Stimulated activated naive CD8-positive, alpha-beta T cell treated with anti-CD3 and anti-CD28 coated beads, Interleukin-15, Interleukin-2, amounts not matched to agents 100 U/mL and 50 U/mL, for 24 hours (primary cell): ENCODE measurements at regions not wholly inside any gene's neighbourhood (a gene's known extent, or its start where the extent isn't known, plus 50 kb on each side); places are given as distances from the start of the nearest gene placed in this dataset.
"Not testable (repeated sequence)": the region's sequence is repeated elsewhere in the genome, so short reads cannot be mapped to it uniquely, and the experiment has no call there.

ENCODE experiments used
- ATAC-seq: fragments of 150-1000 bp; cut with Tn5 transposase; one replicate; pipeline ENCODE4 v1.10.0; 2021
- DNase-seq: peaks from one replicate; pipeline ENCODE4 v3.0.0; 2021

DNA sequence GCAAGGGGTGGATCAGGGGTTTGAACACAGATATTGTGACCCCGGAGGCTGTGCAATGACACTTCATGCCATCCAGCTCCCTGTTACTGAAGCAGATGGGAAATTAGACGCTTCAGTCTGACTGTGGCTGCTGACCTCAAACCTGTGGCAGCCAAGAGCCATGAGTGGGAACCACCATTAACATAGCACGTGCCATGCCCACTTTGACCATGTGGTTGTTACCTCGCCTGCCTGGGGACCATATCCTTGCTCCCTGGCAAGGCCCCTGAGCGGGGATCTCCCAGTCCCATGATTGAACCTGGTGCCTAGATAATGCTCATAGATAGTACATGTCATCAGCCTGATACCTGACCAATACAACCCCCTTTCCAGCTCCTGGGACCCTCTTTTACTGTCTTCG, 68.9 kb downstream of the CYP26B1 start:
- DNase-seq (no peak), ATAC-seq (no peak)

DNA sequence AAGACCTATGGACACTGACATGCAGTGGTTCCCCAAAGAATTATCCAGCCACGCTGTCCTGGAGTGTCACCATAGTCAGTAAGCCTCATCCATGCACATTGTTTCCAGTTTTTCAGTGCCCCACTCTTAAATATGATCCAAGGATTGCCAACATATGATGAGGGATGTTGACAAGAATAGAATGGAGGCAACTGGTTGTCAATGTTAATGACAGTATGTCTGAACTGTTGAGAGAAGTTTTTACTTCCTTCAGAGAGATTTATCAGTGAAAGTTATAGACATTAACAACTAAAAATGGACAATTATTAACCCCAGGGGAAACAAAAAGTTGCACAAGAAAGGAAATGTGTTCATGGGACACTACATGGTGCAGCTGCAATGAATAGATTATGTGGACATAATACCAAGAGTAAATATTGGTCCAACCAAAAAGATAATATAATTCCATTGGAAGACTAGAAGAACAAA, 69.9 kb downstream of the CYP26B1 start:
- no peak for ATAC-seq
- no peak for DNase-seq

DNA sequence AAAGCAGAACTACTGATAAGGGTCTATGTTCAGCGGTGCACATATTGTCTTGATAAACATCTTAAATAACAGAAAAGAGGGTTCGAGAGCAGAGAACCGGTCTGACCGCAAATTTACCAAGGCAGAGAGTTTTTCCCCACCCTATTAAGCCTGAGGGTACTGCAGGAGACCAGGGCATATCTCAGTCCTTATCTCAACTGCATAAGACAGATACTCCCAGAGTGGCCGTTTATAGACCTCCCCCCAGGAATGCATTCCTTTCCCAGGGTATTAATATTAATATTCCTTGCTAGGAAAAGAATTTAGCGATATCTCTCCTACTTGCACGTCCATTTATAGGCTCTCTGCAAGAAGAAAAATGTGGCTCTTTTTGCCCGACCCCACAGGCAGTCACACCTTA, 74.3 kb downstream of the CYP26B1 start:
- not testable (repeated sequence) for DNase-seq, ATAC-seq

DNA sequence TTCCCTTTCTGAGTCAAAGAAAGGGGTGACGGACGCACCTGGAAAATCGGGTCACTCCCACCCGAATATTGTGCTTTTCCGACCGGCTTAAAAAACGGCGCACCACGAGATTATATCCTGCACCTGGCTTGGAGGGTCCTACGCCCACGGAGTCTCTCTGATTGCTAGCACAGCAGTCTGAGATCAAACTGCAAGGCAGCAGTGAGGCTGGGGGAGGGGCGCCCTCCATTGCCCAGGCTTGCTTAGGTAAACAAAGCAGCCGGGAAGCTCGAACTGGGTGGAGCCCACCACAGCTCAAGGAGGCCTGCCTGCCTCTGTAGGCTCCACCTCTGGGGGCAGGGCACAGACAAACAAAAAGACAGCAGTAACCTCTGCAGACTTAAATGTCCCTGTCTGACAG, 83.5 kb downstream of the CYP26B1 start:
- ATAC-seq, DNase-seq: not testable (repeated sequence)

DNA sequence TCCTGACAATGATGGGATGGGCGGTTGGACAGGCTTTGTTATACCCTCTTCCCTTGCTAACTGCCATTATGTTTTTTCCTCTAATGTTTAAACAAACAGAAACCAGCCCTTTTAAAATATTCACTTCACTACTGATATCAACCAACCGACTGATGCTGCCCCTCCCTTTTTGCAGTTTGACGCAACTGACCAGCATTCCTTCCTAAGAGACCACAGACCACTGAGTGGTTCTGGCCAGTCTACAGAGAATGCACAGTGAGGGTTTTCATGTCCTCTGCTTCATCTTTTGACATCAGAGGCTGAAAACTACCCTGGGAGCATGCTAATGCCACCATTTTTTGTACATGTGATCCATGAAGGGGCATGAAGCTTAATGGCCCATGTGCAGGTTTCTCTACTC, 85.3 kb downstream of the CYP26B1 start:
- ATAC-seq, result no peak
- no peak for DNase-seq

DNA sequence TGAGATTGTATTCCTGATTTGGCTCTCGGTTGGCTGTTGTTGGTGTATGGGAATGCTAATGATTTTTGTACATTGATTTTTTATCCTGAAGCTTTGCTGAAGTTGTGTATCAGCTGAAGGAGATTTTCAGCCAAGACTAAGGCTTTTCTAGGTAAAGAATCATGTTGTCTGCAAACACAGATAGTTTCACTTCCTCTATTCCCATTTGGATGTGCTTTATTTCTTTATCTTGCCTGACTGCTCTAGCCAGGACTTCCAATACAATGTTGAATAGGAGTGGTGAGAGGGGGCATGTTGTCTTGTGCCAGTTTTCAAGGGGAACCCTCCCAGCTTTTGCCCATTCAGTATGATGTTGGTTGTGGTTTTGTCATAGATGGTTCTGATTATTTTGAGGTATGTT, 90.4 kb downstream of the CYP26B1 start:
- DNase-seq, result no peak
- ATAC-seq, result no peak

DNA sequence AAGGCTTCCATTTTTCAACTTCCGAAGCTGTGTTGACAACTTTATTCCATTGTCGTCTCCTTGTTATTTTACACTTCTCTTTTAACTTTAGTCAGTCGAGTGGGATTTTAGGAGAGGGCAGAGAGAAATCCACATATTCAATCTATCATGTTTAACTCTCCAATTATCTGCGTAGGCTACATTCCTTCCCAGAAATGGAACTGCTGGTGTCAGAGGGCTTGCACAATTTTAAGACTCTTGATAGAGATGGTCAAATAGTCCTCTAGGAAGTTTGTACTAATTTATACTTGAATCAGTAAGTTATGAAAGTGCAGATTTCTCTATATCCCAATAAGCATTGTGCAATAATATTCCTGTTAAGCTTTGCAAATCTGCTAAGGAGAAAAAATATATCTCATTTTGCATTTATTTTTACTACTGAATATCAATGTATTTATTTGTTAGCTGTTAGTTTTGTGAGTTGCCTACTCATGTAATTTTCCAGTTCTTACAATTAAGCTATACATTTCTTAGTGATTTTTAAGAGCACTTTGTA, 95.6 kb downstream of the CYP26B1 start:
- no peak for ATAC-seq
- no peak for DNase-seq

DNA sequence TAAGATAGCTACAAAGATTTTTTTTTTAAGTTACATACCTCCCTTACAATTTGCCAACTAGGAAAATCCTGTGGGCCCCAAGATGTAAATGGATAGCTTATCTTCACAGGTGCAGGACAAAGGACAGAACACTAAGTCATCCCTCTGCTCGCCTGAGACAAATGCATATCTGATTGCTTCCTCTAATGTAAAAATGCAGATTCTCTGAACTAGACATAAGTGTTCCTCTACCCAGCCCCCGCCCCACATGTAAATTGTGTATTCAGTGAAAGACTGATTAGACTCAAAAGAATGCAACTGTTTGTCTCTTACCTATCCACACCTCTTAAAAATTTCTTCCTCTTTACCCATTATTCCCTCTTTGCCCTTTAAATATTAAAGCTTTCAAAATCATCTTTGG, 96.5 kb downstream of the CYP26B1 start:
- ATAC-seq (no peak), DNase-seq (no peak)

DNA sequence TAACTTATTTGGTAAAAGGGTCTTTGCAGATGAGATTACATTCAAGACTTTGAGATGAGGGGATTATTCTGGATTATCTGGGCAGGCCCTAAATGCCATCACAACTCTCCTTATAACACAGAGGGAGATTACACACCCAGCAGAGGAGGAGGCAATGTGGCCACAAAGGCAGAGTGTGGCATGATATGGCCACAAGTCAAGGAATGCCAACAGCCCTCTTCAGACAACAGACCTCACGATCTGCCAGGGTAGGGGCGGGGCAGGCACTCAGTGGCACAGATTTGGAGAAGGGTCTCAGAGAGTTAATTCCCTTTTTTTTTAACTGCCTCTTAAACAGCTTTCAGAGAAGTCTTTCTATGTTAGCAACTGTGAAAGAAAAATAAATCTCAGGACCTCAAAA, 96.9 kb downstream of the CYP26B1 start:
- ATAC-seq (no peak), DNase-seq (no peak)

DNA sequence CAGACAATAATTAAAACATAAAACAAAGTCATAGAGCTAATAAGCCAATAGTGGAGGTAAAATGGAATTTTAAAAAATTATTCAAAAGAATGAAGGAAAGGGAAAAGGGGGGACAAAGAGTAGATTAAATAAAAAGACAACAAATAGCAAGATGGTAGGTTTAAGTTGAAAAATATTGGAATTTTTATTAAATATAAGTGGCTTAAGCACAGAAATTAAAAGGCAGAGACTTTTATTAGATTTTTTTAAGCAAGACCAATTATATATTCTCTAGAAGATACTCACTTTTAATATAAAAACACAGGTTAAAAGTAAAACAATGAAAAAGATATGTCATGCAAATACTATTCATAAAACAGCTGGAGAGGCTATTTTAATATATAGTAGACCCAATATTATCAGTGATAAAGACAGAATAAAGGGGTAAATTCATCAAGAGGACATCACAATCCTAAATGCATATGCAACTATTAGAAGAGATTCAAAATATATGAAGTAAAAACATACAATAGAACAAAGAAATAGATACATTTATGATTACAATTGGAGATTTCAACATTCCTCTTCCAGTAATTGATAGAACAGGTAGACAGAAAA, 98.7 kb downstream of the CYP26B1 start:
- ATAC-seq, result no peak
- DNase-seq, result no peak

DNA sequence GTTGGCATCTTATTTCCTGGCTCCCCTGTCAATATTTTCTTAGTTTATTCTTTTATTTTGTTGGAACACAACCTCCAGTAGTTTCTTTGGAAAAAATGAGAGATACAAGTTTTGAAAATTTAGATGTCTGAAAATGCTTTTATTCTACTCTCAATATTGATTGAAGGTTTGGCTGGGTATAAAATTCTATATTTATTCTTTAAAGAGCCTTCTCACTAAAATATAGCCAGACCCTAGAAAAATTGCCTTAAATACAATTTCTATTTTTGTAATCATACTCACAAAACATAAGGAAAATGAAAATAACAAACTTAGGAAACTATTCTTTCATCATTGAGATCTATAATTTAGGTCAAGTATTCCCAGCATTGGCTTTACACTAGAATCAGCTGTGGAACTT, 103.7 kb downstream of the CYP26B1 start:
- no peak for ATAC-seq
- DNase-seq, result no peak

DNA sequence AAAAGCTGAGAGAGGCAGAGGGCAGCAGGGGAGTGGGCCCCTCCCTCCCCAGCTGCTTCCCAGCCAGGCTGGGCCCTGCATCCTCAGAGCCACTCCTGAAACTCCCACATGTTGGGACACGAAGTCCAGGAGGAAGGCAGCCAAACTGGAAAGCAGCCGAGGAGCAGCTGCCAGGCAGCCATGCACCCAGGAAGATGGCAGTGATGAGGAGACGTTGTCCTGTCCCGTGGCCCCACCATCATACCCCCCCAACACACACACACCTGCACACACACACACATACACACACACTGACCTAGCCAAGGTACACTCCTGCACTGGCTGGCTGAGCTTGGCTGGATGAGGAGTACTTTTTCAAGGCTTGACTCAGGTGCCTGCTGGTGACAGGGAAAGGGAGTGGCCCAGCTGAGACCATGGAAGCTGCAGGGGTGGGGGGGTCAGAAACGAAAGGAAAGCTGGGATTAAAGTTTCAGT, 106.0 kb downstream of the CYP26B1 start:
- ATAC-seq (no peak), DNase-seq (no peak)

DNA sequence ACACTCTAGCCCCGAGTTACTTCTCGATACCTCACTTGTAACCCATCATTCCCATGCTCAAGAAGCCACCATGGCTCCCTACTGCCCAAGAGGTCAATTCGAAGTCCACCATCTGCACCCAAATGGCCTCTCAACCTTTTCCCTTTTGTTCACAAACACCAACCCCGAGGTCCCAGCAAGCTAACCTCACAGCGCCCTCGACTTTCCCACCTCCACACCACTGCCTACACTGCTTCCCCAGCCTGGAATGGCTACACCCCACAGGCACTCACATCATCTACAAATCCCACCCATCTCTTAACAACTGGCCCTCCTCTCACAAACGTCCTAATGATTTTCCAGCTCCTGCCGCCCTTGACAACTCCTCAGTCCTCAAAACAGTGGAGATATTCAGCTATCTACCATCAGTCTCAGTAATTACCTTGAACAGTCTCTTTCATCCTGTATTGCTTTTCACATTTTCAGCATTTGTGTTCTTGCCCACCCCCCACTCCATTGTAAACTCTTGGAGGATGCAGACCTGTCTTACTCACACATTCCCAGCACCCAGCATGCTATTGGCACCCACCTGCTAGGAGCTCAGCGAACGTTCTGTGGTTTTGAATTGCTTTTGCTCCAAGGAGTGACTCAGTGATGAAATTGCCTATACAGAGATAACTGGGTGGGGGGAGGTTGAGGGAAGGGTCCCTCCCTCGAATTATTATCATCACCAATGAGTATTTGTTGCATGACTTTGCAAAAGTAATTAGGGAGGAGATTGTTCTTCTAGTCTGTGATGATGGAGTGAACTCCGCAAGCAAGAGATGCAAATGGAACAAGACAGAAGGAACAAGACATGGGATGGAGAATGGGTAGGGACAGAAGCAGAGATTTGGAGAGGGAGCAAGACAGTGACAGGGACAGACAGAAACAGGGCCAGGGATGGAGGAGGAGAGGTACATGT, 106.8 kb downstream of the CYP26B1 start:
- ATAC-seq, result no peak
- no peak for DNase-seq

DNA sequence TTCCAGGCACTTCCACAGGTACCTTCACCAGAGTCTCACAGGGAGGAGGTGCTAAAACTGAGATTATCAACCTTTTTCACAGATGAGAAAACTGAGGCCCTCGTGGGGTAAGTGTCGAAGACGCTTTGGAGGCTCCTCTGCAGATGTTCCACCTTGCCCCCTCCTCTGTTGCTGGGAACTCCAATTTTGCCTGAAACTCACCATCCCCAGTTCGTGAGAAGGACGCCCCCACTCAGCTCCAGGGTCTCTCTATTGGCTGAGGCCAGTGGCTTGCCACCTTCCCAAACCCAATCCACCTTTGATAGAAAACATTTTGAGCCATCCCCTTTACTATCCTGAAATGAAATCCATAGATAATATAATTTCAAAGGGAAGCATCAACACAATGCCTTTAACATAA, 109.1 kb downstream of the CYP26B1 start:
- DNase-seq (no peak), ATAC-seq (no peak)

DNA sequence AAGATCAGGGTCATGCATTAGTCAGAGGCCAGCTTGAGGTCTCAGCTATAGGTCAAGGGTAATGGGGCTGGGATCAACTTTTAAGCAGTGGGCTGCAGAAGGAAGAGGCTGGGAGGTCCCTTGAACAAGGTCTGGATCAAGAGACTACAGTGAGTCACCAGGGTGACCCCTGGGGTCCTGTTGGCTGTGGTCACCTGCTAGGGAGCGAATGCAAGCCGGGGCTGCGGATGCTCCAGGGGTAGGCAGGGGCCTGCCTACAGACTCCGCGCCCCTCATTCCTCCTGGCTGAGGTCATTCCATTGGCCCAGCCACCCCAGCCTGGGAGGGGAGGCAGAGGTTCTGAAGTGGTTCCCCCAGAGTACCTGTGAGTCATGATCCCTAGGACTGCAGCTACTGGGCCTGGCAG, 110.4 kb downstream of the CYP26B1 start:
- no peak for DNase-seq
- ATAC-seq, result no peak

DNA sequence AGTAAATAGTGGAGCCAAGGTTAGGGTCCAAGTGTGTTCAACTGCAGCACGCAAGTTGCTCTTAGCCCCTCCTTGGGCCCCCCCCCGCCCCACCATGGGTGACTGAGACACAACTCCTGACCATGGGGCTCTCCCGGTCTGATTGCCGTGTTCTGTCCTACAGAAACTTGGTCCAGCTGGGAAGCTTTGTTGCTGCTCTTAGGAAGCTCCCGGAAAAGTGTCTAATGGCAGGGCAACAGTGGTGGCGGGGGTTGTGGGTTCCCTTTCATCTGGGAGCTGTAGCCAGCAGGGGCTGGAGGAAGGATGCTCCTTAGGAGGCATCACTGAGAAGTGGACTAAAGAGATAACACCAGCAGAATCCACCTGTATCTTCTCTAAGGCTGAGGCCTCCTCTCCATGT, 111.1 kb downstream of the CYP26B1 start:
- ATAC-seq, result no peak
- no peak for DNase-seq

DNA sequence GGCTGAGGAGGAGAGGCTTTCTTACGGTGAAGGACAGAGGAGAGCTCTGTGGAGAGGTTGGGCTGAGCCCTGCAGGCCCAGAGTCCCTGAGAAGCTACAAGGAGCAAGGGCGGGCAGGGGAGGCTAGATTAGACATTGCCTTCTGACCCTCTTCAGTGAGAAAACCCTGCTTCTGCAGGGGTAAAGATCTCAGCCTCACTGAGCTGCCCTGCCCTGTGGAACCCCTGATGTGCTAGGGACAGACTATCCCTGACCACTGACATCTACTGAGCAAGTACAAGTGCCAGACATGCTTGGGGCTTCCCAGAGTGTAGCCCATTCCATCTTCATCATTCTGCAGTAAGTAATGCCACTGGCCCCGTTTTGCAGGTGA, 111.5 kb downstream of the CYP26B1 start:
- no peak for ATAC-seq

DNA sequence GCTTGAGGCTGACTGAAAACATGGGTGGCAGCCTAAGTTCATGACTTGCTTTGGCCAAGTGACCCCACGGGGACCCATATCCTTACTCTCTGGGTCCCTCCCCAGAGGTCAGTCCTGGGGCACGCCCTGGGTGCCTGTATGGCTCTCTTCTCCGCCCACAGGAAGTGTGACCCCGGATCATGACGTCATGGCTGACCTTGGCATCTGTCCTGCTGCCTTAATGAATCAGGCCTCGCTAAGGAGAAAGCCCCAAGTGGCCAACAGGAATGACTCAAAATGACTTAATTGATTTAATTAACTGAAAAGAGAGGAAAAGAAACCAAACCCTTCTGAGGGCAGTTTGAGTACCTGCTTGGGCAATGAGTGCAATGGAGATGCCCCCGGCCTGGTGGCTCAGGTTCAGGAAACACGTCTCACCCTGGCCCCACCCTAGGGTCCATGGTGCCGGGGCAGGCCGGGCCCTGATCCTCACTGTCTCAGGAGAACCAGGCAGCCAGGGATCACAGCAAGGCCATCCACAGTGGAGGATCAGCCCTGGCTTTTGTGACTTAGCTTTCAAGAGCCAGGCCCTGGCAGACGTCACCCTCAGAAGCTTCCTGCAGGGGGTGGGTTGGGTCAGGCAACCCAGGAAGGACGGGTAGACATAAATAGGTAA, 112.0 kb downstream of the CYP26B1 start:
- no peak for ATAC-seq
- DNase-seq, result no peak

More for the DNA sequence above, 111.5 kb downstream of the CYP26B1 start:
- no peak for DNase-seq

DNA sequence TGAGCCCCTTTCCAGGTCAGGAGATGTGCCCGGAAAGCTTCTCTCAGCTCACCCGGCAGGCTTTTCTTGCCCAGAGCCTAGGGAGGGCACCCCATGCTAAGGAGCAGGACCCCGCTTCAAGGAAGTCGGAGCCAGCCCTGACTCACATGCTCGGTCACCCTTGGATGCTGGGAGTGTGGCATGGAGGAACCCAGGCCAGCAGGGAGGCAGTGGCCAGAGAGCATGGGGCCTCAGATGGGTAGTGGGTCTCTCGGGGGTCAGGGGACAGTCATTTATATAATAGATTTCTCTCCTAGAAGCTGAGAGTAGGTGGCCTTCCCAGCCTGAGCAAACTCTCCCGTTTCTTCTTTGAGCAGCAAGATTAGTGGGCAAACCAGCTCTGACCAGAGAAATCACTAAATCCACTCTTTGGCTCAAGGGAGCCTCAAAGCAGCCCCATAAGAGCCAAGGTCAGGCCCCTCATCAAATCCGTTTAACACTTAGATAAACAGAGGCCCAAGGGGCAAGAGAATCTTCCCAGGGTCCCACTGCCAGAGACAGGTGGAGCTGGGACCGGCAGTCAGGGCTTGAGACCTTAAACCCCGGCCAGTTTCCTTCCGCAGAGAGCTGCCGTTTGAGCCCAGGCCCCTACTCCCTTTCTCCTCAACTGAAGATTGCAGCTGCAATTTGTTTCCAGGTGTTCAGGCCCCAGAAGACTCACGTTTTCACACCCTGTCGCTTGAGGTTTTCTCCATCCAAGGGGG, 113.1 kb downstream of the CYP26B1 start:
- DNase-seq (no peak), ATAC-seq (no peak)

DNA sequence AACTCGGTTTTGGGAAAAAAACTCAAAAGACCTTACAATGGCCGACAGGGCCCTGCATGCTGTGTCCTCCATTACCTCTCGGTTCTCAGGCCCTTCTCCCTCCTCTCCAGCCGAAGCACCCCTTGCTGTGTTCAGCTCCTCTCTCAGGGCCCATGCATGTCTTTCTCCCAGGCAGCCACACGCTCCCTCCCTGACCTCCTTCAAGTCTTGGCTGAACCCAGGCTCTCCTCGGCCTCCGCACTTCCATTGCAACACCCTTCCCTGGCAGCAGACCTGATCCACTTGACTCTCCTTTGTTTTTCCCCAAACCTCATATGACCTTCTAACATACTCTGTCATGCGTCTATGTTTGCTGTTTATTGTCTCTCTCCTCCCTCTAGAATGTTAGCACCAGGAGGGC, 114.0 kb downstream of the CYP26B1 start:
- DNase-seq, result no peak

DNA sequence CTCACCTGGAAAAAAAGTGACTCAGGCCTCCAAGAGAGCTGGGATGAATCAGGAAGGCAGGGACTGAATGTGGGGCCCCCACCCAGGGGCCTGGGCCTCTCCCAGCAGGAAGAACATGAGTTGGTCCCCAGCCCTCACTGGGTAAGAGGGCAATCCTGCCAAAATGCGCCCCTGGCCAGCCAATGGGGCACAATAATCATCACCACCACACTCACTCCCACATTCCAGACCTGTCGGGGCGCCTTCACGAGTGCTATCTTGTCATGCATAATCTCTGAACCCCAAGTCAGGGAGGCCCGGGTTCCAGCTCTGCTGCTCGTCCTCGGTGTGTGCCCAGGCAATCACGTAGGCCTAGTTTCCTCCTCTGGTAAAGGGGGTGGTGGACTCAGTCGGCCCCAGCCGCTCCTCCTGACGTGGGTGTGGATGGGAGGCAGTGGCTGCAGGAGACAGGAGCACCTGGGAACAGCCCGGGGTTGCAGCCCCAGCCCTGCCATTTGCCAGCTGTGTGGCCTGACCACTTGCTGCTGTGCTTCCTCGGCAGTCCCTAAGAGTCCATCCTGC, 115.1 kb downstream of the CYP26B1 start:
- ATAC-seq, result no peak
- DNase-seq, result no peak

More for the DNA sequence above, 114.0 kb downstream of the CYP26B1 start:
- ATAC-seq, result no peak
